OCI-LY3 (cell line): ENCODE measurements at regions not wholly inside any gene's neighbourhood (a gene's known extent, or its start where the extent isn't known, plus 50 kb on each side); places are given as distances from the start of the nearest gene placed in this dataset.

ENCODE experiments used
- EZH2phosphoT487 ChIP-seq: fragments of 200-600 bp; shearing (Covaris generic); IDR thresholded peaks from 2 replicates; pipeline ENCODE4 v1.6.1; 2018; ENCODE audit warnings: antibody characterized with exemption, mixed run types, low read depth
- TF ChIP-seq, protein P1 (sequence below): fragments of 200-600, 300-600 bp; sonication (generic); IDR thresholded peaks from 2 replicates; pipeline ENCODE4 v1.5.1; 2014; ENCODE audit warnings: antibody characterized with exemption, low read length, low read depth

DNA sequence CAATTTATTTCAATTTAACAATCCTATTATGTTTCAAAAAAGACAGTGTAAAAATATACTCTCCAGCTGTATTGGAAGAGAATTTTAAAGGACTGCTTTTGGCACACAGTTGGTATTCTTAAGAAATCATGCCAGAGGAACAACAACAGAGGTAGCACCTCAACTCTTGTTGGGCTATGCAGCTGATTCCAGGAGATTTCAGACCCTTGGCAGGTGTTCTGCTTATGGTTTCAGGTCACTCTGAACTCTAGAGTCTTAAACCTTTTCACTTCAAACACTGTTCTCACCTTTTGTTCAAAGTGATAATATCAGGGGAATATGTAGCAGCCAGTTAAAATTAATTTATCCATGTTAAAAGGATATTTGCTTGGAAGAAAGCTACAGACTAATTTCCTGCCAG is 160.1 kb downstream of the PFKFB3 start:
- TF ChIP-seq, protein P1, sequence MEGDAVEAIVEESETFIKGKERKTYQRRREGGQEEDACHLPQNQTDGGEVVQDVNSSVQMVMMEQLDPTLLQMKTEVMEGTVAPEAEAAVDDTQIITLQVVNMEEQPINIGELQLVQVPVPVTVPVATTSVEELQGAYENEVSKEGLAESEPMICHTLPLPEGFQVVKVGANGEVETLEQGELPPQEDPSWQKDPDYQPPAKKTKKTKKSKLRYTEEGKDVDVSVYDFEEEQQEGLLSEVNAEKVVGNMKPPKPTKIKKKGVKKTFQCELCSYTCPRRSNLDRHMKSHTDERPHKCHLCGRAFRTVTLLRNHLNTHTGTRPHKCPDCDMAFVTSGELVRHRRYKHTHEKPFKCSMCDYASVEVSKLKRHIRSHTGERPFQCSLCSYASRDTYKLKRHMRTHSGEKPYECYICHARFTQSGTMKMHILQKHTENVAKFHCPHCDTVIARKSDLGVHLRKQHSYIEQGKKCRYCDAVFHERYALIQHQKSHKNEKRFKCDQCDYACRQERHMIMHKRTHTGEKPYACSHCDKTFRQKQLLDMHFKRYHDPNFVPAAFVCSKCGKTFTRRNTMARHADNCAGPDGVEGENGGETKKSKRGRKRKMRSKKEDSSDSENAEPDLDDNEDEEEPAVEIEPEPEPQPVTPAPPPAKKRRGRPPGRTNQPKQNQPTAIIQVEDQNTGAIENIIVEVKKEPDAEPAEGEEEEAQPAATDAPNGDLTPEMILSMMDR = no peak
- no peak for TF ChIP-seq EZH2phosphoT487
